GM23248 (cell line): ENCODE measurements at regions not wholly inside any gene's neighbourhood (a gene's known extent, or its start where the extent isn't known, plus 50 kb on each side); places are given as distances from the start of the nearest gene placed in this dataset.

Experiments used
- EZH2 ChIP-seq: fragments of 200-600 bp; sonication (generic); IDR thresholded peaks from 2 replicates; pipeline ENCODE4 v1.6.1; 2018; ENCODE audit warnings: antibody characterized with exemption, mild to moderate bottlenecking; ENCODE audit not compliant: insufficient read depth, poor library complexity, severe bottlenecking
- EZH2phosphoT487 ChIP-seq: fragments of 200-600 bp; sonication (generic); IDR thresholded peaks from 2 replicates; pipeline ENCODE4 v1.6.1; 2018; ENCODE audit warnings: antibody characterized with exemption, moderate library complexity, mild to moderate bottlenecking, low read depth; ENCODE audit not compliant: insufficient read depth

- TF ChIP-seq EZH2 (no peak), EZH2phosphoT487 (no peak)
These were observed 167.8 kb upstream of the PAQR3 start for GRCh38 chr4:79107014-79107413.
